ENCODE measurements at regions not wholly inside any gene's neighbourhood (a gene's known extent, or its start where the extent isn't known, plus 50 kb on each side); places are given as distances from the start of the nearest gene placed in this dataset.

GRCh38 chr13:22263185-22263584 lies 592.3 kb downstream of the FGF9 start (continued):
- TF ChIP-seq ATF2 (IDR thresholded peaks at IDR 0.05; ENCODE audit: low read length) (no peak), KDM1A (IDR thresholded peaks at IDR 0.05; ENCODE audit: borderline replicate concordance, low read length) (no peak), RNF2 (IDR thresholded peaks at IDR 0.05; ENCODE audit: borderline replicate concordance, low read depth, low read length, missing control alignments, poor library complexity, severe bottlenecking) (no peak)
